ENCODE measurements at regions not wholly inside any gene's neighbourhood (a gene's known extent, or its start where the extent isn't known, plus 50 kb on each side); places are given as distances from the start of the nearest gene placed in this dataset.

- in situ Hi-C loops (cut with HindIII; ENCODE audit: low sequenced_read_pairs) = no loop called here
- TF ChIP-seq CTCF (IDR thresholded peaks at IDR 0.05; ENCODE audit: low read depth, low read length) = no peak
- DNase-seq (ENCODE audit: low read depth, low spot score) = no peak
- no peak overlapping the region for H3K4me3 ChIP-seq (ENCODE audit: low read depth, low read length)
Measured at GRCh38 chr2:133833746-133834145, 265.5 kb upstream of the NCKAP5 start.

- DNase-seq (ENCODE audit: low read depth, low spot score) = no peak
- TF ChIP-seq CTCF (IDR thresholded peaks at IDR 0.05; ENCODE audit: low read depth, low read length) = no peak
- no peak overlapping the region for H3K4me3 ChIP-seq (ENCODE audit: low read depth, low read length)
- in situ Hi-C loops (cut with HindIII; ENCODE audit: low sequenced_read_pairs) = no loop called here
Measured at GRCh38 chr2:133835821-133836619, 267.8 kb upstream of the NCKAP5 start.

GRCh38 chr2:133836691-133837345, 268.6 kb upstream of the NCKAP5 start:
- in situ Hi-C loops (cut with HindIII; ENCODE audit: low sequenced_read_pairs) = no loop called here
- TF ChIP-seq CTCF (IDR thresholded peaks at IDR 0.05; ENCODE audit: low read depth, low read length) = no peak
- no peak overlapping the region for H3K4me3 ChIP-seq (ENCODE audit: low read depth, low read length)
- DNase-seq (ENCODE audit: low read depth, low spot score) = peak; percentile 38

GRCh38 chr2:133837441-133838094, 269.3 kb upstream of the NCKAP5 start:
- in situ Hi-C loops (cut with HindIII; ENCODE audit: low sequenced_read_pairs) = no loop called here
- H3K4me3 ChIP-seq (ENCODE audit: low read depth, low read length) = no peak overlapping the region
- TF ChIP-seq CTCF (IDR thresholded peaks at IDR 0.05; ENCODE audit: low read depth, low read length) = no peak
- peak; percentile 32 for DNase-seq (ENCODE audit: low read depth, low spot score)

GRCh38 chr2:133838642-133839365, 270.5 kb upstream of the NCKAP5 start:
- no peak overlapping the region for H3K4me3 ChIP-seq (ENCODE audit: low read depth, low read length)
- in situ Hi-C loops (cut with HindIII; ENCODE audit: low sequenced_read_pairs) = no loop called here
- no peak for DNase-seq (ENCODE audit: low read depth, low spot score)
- TF ChIP-seq CTCF (IDR thresholded peaks at IDR 0.05; ENCODE audit: low read depth, low read length) = no peak

- in situ Hi-C loops (cut with HindIII; ENCODE audit: low sequenced_read_pairs) = no loop called here
- TF ChIP-seq CTCF (IDR thresholded peaks at IDR 0.05; ENCODE audit: low read depth, low read length) = no peak
- DNase-seq (ENCODE audit: low read depth, low spot score) = no peak
- H3K4me3 ChIP-seq (ENCODE audit: low read depth, low read length) = no peak overlapping the region
Measured at GRCh38 chr2:133839677-133840076, 271.4 kb upstream of the NCKAP5 start.

All from astrocyte of the spinal cord (primary cell).